Lung (tissue), 11 donors: ENCODE measurements at regions not wholly inside any gene's neighbourhood (a gene's known extent, or its start where the extent isn't known, plus 50 kb on each side); places are given as distances from the start of the nearest gene placed in this dataset.

Experiments
- ATAC-seq: fragments of 200-7000 bp; cut with Tn5 transposase; one replicate; pipeline ENCODE4 v1.9.1; 2020; ENCODE audit warnings: moderate number of reproducible peaks; ENCODE audit not compliant: insufficient read depth, low FRiP score
- DNase-seq, 3 donors: peaks; one replicate each; pipeline ENCODE4 v3.0.0-alpha.2; 2013 to 2017
- H3K27ac ChIP-seq, 2 donors: one replicate each; pipeline ENCODE4 v1.5.1; 2013; ENCODE audit warnings: mild to moderate bottlenecking in 2 of 2, moderate library complexity in 2 of 2, control low read depth in 1 of 2, inconsistent platforms in 1 of 2, low read depth in 1 of 2, low read length in 1 of 2
- H3K27me3 ChIP-seq, 3 donors: one replicate each; pipeline ENCODE4 v1.5.1; 2013; ENCODE audit warnings: low read length in 2 of 3; ENCODE audit not compliant: control insufficient read depth in 3 of 3, insufficient read depth in 3 of 3
- H3K36me3 ChIP-seq, 4 donors: one replicate each; pipeline ENCODE4 v1.5.1; 2013; ENCODE audit warnings: low read length in 4 of 4, mild to moderate bottlenecking in 1 of 4, moderate library complexity in 1 of 4; ENCODE audit not compliant: control insufficient read depth in 4 of 4, insufficient read depth in 4 of 4
- H3K4me1 ChIP-seq, 5 donors: one replicate each; pipeline ENCODE4 v1.5.1; 2013; ENCODE audit warnings: low read length in 5 of 5, mild to moderate bottlenecking in 2 of 5, moderate library complexity in 1 of 5; ENCODE audit not compliant: control insufficient read depth in 5 of 5, insufficient read depth in 5 of 5
- H3K4me3 ChIP-seq: one replicate; pipeline ENCODE4 v1.5.1; 2013; ENCODE audit warnings: mild to moderate bottlenecking, control low read depth, moderate library complexity
- H3K9ac ChIP-seq, 2 donors: one replicate each; pipeline ENCODE4 v1.5.1; 2013; ENCODE audit warnings: low read length in 2 of 2, control low read depth in 1 of 2; ENCODE audit not compliant: insufficient read depth in 1 of 2
- H3K9me3 ChIP-seq, 4 donors: one replicate each; pipeline ENCODE4 v1.5.1; 2013; ENCODE audit warnings: low read length in 3 of 4, mild to moderate bottlenecking in 1 of 4, moderate library complexity in 1 of 4; ENCODE audit not compliant: control insufficient read depth in 4 of 4, insufficient read depth in 3 of 4
- WGBS, 2 donors: extraction: QIAGEN DNeasy Blood & Tissue Kit; methylation state at CpG; one replicate each; pipeline ENCODE4 v1.1.7; 2013; 5-methylcytosine and 5-hydroxymethylcytosine counted together
- TF ChIP-seq, protein P1 (sequence below): IDR thresholded peaks from 2 replicates; pipeline ENCODE4 v1.5.1; 2012; ENCODE audit warnings: mild to moderate bottlenecking; ENCODE audit errors: control extremely low read depth, extremely low read depth
- donor health status: control.
- donor health status: control.
- donor health status: Bipolar disorder and iron deficiency.
- donor health status: healthy.
- donor health status: DM: yes; HTN: yes; CAD: no.

- Histone ChIP-seq H3K9ac (no peak overlapping the region), H3K27me3 (no peaks in the 10 kb centered on the region), H3K9me3 (no peaks in the 10 kb centered on the region), H3K27ac (no peak overlapping the region), H3K4me3 (no peak overlapping the region), H3K36me3 (no peaks in the 10 kb centered on the region), H3K4me1 (no peaks in the 10 kb centered on the region)
- DNase-seq (no peak), ATAC-seq (no peak)
- 69 to 77% methylated on average over 5 of the region's 5 CpGs for WGBS, 2 donors
- TF ChIP-seq, protein P1, sequence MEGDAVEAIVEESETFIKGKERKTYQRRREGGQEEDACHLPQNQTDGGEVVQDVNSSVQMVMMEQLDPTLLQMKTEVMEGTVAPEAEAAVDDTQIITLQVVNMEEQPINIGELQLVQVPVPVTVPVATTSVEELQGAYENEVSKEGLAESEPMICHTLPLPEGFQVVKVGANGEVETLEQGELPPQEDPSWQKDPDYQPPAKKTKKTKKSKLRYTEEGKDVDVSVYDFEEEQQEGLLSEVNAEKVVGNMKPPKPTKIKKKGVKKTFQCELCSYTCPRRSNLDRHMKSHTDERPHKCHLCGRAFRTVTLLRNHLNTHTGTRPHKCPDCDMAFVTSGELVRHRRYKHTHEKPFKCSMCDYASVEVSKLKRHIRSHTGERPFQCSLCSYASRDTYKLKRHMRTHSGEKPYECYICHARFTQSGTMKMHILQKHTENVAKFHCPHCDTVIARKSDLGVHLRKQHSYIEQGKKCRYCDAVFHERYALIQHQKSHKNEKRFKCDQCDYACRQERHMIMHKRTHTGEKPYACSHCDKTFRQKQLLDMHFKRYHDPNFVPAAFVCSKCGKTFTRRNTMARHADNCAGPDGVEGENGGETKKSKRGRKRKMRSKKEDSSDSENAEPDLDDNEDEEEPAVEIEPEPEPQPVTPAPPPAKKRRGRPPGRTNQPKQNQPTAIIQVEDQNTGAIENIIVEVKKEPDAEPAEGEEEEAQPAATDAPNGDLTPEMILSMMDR = no peak
Observed at GRCh38 chr11:134835561-134835960, 423.5 kb upstream of the B3GAT1 start.

DNA sequence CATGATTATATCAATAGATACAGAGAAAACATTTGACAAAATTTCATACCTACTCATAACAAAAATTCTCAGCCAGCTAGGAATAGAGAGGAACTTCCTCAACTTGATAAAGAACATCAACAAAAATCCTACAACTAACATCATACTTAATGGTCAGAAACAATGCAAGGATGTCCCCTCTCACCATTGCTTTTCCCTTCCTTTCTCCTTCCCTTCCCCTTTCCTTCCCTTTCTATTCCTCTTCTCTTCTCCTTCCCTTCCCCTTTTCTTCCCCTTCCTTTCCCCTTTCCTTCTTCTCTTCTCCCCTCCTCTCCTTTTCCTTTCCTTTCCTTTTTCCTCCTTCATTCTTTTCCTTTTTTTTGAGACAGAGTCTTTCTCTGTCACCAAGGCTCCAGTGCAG is 418.3 kb upstream of the B3GAT1 start:
- no peak overlapping the region for H3K27ac ChIP-seq
- H3K27me3 ChIP-seq = no peaks in the 10 kb centered on the region
- H3K9me3 ChIP-seq = peaks cover 0 to 3% (median 0%) of the 10 kb centered on the region in 4 donors
- TF ChIP-seq, protein P1 = no peak
- no peak overlapping the region for H3K4me3 ChIP-seq
- no peak overlapping the region for H3K9ac ChIP-seq
- no peaks in the 10 kb centered on the region for H3K36me3 ChIP-seq
- ATAC-seq (no peak), DNase-seq (no peak)
- H3K4me1 ChIP-seq = no peaks in the 10 kb centered on the region

- ATAC-seq (no peak), DNase-seq (no peak)
- no peak overlapping the region for H3K4me3 ChIP-seq
- H3K4me1 ChIP-seq = no peaks in the 10 kb centered on the region
- H3K9me3 ChIP-seq = no peaks in the 10 kb centered on the region
- no peak overlapping the region for H3K27ac ChIP-seq
- H3K36me3 ChIP-seq = no peaks in the 10 kb centered on the region
- peaks cover 0 to 8% (median 3%) of the 10 kb centered on the region in 3 donors for H3K27me3 ChIP-seq
- 87 to 90% methylated on average over 4 of the region's 4 CpGs for WGBS, 2 donors
- TF ChIP-seq, protein P1 = no peak
- no peak overlapping the region for H3K9ac ChIP-seq
Observed at GRCh38 chr11:134823970-134824369, 411.9 kb upstream of the B3GAT1 start.

DNA sequence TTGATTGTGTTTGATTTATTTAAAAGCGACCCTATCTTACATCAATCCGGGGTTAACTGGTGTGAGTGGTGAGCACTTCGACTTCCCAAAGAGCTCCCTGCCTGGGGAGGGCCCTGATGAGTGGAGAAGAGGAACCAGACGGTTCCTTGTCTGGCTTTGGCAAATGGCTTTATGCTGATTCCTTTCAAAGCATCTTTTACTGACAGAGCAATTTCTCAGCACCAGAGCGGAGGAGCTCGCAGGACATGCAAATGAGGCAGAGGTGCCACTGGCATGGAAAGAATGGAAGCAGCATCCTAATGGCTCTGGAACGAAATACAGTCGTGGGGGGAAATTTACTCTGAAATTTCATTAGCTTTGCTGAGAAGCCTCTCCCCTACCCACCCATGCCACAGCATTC is 410.9 kb upstream of the B3GAT1 start:
- DNase-seq (no peak), ATAC-seq (no peak)
- TF ChIP-seq, protein P1 = no peak
- no peak overlapping the region for H3K4me3 ChIP-seq
- H3K4me1 ChIP-seq = no peaks in the 10 kb centered on the region
- peaks cover 0 to 8% (median 3%) of the 10 kb centered on the region in 3 donors for H3K27me3 ChIP-seq
- WGBS, 2 donors = 49 to 52% methylated on average over 8 of the region's 8 CpGs
- no peak overlapping the region for H3K9ac ChIP-seq
- H3K27ac ChIP-seq = no peak overlapping the region
- H3K9me3 ChIP-seq = no peaks in the 10 kb centered on the region
- H3K36me3 ChIP-seq = no peaks in the 10 kb centered on the region
